Right ventricle myocardium superior (tissue), 1 donor: ENCODE measurements at regions not wholly inside any gene's neighbourhood (a gene's known extent, or its start where the extent isn't known, plus 50 kb on each side); places are given as distances from the start of the nearest gene placed in this dataset.

Experiments used
- ATAC-seq: fragments of 200-7000 bp; cut with Tn5 transposase; one replicate; pipeline ENCODE4 v1.9.1; 2020; ENCODE audit warnings: mild to moderate bottlenecking; ENCODE audit not compliant: poor library complexity
- DNase-seq: peaks from one replicate; pipeline ENCODE4 v3.0.0-alpha.2; 2020
- intact Hi-C: fragments of 100-400 bp; cut with DNase I; formaldehyde crosslinking; loops from one replicate; pipeline ENCODE4 v1.11.2; 2022
- donor health status: DM: no; HTN: yes; CAD: no; lungs with severe emphysema.

DNA sequence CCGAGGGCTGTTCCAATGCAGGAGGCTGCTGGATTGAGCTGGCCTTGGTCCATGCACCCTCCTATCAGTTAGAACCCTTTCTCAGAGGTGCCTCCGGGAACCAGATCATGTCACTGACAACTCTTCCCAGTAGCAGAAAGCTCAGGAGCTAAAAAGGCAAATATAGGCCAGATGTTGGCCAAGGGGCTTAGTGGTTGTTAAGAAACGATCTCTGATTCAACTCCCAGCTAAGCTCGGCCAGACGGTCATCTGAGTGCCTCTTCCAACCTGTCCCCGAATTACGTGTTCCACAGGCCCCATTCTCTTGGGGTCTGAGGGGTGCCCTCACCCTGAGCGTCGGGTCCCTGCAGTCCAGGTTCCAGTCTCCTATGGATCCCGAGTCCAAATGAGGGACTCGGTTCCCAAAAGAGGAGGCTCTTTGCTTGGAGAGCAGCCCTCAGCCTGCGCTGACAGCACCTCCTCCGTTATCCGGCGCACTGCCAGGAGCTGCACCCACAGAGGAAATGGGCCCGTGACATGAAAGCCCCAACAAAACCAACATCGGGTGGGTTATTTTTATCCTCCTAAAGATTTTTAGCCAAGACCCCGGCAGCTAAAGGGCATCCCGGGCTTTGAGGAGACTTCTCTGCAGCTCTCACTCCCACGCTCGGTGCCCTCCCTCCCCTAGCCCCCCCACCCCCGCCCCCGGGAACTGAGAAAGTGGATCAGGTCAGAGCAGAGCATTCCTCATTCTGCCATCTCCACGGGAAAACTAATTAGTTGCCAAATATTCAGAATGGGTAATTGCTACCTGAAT is 106.6 kb upstream of the ID2 start:
- intact Hi-C loops = no loop called here
- ATAC-seq (peak; percentile 31), DNase-seq (no peak)

DNA sequence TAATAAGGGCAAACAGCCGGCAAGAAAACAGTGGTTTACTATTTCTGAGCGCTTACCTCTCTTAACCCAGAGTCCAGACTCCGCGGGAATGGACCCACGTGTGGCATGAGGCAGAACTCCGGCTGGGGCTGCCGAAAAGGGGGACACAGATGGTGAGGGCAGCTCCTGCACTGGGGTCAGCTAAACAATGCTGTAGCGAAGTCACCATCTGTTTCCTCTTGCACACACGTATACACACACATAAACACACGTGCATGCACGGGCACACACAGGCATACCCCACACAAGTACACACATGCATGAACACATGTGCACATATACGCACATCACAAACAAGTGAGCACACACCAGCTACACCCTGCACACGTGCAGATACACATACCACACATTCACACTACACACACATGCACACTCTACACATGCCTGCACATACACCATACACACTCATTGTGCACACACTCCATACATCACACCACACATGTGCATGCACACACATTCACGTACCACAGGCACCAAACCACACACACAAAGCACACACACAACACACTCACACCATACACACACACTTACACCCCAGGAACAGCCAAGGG is 105.9 kb upstream of the ID2 start:
- intact Hi-C loops = no loop called here
- DNase-seq = no peak
- ATAC-seq = no peak

DNA sequence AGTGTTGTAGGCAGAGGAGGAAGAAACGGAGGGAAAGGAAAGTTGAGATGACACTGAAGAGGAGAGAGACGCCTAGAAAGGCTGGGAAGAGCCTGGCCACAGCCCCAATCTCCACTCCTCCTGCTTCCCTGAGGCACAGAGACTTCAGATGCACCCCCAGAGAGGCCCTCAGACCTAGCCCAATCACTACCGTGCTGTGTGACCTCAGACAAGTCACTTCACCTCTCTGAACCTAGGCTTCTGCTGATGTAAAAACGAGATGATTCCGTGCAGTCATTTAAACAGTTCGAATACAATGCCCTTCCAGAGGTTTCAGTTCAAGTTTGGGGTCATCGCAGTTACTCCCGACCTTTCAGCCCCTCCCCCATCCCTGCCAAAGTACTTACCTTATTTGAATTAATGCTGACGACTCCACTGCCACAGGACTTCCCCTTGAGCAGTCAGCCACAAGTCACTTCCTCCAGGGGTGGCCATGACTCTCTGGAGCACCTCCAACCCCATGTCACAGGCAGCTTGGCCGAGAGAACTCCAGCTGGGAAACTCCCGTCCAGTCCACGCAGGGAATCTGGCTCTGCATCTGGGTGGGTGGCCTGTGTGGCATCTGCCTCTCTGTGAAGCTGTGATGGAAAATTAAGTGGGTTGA is 105.2 kb upstream of the ID2 start:
- DNase-seq (no peak), ATAC-seq (peak; percentile 18)
- intact Hi-C loops = no loop called here

DNA sequence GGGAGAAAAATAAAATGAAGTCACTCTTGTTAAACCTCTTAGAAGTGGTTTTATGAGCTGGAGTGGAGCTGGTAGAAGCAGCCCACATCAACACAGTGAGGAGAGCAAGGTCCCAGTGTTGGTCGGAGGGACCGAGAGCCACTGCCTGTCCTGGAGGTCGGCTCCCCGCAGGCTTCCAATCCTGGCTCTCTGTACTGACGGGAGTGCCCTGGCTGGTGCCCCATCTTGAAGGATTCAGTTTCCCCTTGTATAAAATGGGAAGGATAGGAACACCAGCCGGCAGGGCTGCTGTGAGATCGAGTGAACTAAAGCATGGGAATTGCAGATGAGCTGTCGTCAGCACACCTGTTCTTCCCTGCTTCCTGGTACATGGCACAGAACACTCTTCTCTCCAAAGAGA is 104.3 kb upstream of the ID2 start:
- no peak for DNase-seq
- intact Hi-C loops = no loop called here
- no peak for ATAC-seq

DNA sequence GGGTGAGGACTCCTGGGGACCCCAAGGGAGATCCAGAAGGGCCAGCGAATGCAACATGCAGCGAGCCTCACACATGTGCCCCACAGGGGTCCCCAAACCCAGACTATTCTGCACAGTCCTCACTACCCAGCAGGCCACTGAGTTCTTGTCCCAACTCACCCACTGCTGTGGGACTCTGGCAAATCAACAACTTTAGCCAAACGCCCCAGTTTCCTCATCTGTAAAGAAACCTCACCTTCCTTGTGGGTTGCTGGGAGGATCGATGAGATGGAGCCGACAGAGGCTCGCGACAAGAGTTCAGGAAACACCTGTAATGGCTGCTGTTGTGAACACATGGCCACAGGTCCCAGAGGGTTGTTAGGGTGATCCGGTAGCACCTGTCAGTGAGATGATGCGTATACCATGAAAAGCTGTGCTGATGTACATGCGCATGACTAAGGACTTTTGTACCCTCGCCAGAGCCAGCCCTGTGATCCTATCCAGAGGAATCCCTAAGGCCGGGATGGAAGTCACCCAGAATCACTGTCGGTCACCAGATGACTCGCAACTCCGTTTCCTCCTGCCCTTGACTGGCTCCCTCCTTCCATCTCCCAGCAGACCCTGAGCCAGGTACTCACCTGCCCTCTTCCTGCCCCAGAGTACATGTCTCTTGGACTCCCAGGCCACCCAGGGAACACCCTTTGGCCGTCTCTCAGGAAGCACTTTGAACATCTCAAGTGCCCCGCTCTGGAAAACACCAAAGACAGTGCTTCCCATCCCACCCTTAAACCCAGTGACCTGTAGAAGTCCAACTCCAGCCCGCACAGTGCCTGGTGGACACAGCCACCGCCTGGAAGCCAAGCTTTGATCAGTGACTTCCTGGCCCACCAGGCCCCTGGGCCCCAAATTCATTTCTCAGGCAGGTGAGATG is 103.3 kb upstream of the ID2 start:
- ATAC-seq (no peak), DNase-seq (no peak)
- intact Hi-C loops = no loop called here

DNA sequence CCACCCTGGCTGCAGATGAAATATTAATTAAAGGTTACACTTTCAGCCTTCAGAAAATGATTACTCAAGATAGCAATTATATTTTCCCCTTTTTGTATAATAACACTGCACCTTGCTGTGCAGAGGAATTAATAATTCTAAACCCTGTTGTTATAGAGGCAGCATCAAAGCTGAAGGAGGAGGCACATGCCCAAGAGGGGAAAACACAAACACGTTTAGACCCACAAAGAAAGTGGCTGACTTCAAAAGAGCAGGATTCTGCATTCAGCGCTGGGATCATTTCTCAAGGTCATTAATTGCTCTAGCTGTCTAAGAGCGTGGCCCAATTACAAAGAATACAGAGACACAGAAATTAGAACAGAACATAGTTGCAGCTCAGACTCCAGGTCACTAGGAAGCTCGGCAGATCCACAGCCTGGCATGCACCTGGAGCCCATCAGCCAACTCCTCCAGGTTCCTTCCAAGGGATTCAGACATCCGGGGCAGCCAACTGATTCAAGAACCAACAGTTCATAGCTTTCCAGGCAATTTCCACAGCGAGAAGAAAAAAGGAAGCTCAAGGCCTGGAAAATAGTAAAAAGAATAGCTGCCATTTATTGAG is 102.3 kb upstream of the ID2 start:
- intact Hi-C loops = no loop called here
- ATAC-seq = no peak
- no peak for DNase-seq

DNA sequence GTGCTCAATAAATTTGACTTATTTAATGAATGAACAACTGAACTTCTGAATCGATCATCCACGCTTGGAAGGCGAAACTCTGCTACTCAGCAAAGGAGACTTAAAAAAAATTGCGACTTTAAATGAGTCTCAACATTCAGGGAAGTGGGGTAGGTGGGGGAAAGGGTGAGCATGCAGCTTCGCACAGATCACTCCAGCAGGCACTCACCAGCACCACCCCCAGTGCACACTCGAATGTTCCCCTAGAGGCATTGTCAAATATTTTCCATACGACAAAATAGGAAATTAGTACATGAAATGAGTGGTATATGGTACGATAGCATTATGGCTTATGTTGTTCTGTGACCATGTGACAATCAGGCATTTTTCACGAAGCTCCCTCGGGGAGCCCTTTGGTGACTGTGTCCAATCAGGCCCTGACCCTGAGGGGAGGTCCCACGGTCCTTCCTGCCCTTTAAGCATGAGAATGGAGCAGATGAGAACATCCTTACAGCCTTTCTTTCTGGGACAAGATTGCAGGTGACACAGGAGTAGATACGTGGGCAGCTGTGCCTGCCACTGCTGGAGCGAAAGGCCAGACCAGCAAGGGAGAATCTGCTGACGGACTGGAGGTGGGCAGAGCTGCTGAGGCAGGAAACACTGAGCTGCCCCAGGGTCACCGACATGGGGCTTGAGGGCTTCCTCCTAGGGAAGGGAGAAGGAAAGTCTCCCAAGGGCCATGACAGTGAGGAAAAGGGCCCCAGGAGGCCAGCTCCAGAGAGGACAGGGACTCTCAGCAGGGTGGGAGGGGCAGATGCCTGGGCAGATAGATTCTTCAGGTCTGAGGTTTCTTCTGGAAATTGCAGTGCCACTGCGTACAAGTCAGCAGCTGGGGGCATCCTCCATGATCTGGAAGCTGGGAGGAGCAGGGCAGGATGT is 101.3 kb upstream of the ID2 start:
- peak; percentile 26 for DNase-seq
- no peak for ATAC-seq

DNA sequence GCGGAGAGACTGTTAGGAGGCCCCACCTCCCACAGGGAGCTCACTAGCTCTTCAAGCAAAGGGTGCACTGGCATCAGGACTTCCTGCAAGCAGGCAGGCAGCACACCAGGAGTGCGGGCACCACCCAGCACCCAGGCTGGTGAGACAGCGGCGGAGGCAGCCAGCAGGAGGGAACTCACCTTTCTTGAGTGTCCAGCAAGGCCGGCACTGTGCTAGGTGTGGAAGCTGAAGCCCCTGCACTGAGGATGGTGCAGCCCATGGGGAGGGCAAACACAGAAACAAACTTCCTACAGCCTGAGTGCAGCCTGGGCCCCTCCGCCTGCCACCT is 100.7 kb upstream of the ID2 start:
- intact Hi-C loops = no loop called here
- ATAC-seq = no peak
- peak; percentile 31 for DNase-seq

More for the DNA sequence above, 101.3 kb upstream of the ID2 start:
- intact Hi-C loops = no loop called here

DNA sequence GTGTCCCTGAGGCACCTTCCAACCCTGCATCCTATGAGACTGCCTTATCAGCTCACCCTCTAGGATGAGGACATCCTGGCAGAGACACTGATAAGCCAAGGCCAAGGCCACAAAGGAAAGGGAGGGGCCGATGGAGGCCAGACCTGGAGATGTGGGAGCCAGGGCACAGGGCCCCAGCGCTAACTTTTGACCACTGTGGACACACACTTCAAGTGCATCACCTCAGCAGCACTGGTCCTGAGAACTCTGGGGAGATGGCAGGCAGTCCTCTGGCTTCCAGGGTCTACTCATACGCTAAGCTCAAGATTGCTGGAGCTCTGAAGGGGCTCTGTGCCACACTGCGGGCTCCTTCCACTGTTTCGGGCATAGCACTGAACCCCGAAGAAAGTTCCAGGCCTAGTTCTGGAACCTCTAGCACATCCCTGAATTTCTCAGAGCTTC is 100.2 kb upstream of the ID2 start:
- ATAC-seq = peak; percentile 5
- DNase-seq = peak; percentile 30
- intact Hi-C loops = no loop called here

DNA sequence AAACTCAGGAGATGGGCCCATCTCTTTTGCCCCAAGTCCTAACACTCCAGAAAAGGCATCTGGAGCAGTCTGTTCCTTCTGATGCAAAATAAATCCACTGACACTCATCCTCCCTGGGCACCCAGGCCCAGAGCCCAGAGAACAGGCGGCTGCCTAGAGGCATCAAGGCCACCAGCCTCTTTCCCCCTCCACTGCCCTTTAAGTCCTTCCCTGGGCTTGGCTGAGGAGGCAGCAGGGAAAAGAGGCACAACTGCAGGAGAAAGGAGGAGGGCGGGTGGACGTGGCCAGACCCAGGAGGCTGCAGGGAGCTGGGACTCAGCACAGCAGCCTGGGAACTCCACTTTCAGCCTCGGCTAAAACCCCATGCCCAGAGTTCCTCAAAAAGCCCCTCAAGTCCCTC is 99.7 kb upstream of the ID2 start:
- ATAC-seq (no peak), DNase-seq (peak; percentile 24)
- intact Hi-C loops = no loop called here

DNA sequence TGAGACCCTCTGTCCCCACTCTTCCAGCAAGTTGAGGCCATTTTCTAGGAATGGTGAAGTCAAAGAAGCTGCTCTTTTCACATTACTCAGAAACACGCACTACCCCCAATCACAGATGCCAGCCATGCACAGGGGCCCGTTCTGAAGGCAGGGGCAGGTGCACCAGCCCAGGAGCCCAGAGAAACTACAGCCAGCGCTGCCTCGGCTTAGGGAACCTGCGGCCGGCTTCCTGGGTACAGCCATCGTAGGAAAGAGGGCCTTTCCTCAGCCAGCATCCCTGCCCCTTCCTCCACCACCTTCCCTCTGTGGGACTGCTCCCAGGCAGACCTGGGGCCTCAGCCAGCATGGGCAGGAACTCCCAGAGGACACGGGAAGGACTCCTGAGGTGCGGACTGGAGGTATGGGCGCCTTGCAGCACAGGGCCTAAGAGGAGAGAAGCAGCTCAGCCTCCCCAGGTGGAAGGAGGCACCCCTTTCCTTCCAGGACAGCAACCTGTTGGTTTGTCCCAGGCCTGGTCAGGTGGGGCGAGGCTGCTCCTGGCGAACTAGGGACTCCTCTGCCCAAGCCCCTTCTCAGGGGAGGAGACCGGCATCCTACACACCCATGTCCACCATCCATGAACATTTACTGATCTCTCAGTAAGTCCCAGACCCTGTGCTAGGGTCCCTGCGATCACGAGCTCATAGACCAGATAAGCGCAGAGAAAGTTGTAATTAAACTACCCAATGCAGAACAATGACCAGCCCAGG is 99.0 kb upstream of the ID2 start:
- ATAC-seq = peak; percentile 17
- intact Hi-C loops = no loop called here
- DNase-seq = no peak

DNA sequence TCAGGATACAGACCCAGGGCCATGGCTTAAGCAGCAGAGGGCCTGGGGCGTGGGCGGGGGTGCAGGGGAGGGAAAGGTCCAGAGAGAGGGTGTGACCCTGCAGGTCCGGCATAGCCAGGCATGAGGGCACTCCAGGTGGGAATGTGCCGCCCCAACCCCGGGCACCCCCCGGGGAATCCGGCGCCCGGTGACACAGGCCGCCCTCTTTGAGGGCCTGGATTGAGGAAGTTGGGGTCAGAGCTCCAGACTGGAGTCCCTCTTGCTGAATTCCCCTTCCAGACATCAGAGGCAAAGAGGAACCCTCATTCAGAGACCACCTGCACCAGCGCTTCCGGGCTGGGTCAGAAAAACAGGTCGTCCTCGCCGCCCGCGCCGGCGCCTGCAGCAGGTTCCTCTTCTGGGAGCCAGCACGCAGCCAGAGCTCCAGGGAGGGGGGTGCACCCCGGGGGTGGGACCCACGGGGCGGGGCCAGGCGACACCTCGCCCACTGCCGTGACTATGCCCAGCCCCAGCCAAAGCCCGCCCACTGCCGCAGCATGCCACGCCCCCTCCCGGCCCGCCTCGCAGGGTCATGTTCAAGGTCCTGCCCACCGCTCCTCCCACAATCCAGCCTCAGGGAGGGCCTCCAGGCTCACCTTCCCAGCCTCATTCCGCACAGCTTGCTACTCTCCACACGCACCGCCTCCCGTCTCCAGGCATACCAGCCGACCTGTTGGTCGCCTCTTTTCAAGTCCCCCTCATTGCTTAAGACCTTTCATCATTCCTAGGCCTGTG is 98.3 kb upstream of the ID2 start:
- intact Hi-C loops = no loop called here
- peak; percentile 97 for DNase-seq
- ATAC-seq = peak; percentile 96

DNA sequence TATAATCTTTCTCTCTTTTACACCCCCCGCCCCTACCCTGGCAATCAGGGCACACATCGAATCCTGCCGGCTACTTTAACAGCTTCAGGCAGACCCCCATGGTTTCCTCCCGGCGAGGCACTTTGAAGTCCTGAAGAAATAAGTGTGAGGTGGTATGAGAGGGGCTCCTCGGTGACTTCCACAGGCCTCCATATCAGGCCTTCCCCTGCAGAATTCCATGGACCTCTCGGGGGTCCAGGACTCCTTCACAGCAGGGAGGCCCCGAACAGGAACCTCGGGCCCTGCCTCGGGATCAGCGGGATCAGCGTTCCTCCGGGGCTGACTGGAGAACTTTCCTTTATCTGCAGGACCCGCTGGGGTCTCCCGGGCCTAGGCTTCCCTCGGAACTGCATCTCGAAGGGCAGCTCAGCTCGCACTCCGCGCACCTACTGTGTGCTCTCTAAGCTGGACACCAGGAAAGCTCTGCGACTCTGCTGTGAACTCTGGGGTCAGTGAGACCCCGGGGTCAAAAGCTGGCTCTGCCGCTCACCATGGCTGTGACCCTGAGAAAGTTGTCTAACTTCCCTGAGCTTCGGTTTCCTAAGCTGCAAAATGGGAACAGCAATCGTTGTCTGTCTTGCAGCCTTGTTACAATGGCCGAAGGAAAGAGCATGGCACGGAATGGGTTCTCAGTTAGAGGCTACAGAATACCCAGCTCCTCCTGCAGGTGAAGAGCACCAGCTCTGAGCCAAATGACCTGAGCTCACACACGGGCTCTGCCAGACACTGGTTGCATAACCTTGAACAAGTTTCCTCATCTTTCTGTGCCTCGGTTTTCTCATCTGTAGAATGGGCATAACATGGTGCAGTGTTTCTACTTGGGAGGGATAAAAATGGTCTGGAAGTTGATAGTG is 97.4 kb upstream of the ID2 start:
- no peak for DNase-seq
- ATAC-seq = no peak
- intact Hi-C loops = no loop called here

DNA sequence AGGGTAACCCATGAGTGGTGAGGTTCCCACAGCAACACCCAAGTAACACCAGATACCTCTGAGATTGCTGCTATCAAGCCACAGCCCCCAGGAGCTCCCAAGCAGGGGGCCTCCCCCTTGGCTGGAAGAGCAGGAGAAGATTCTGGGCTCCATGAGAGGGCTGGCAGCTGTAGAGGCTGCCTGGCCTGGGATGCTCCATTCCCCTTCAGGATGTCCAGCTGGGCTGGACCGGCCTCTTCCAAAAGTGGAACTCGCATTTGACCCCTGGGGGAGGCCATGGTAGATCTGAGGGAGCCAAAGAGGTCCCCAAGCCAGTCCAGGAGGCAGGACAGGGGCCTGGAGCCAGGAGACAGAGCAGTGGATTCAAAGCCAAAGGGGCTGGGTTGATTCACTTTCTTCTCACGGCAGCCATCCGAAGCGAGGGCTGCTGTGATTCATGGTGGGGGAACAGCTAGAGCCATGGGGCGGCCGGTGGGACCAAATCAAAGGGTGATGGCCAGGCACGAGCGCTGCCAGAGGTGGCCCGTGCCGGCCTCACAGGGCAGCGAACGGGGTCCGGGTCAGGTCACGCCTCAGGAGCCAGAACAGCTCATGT is 95.3 kb upstream of the ID2 start:
- ATAC-seq = no peak
- DNase-seq = no peak
- intact Hi-C loops = no loop called here

DNA sequence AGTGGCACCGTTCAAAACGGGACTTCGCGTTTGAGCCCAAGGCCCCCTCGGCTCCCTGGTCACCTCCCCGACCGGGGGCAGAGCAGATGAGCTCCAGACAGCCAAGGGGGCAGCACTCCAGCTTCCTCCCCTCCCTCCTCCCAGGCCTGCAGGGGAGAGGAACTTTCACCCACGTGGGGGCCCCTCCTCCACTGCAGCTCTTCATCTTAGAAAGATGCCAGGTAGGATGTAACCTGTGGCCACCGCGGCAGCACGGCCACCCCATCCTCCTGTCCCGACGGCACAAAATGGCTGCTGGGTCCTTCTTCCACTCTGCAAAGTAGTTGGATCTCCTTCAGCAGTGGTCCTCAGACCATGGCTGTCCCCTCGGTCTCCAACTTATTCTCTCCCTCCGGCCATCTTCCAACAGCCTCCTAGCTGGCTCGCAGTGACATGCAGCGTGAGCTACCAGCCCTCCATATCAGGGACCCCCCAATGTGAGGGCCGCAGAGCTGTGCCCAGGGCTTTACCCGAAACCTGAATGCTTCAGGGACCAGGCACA is 94.5 kb upstream of the ID2 start:
- no peak for ATAC-seq
- DNase-seq = no peak
- intact Hi-C loops = no loop called here
